ENCODE measurements at regions not wholly inside any gene's neighbourhood (a gene's known extent, or its start where the extent isn't known, plus 50 kb on each side); places are given as distances from the start of the nearest gene placed in this dataset.
A peak's percentile ranks its signal among the peaks of the same experiment; 100 is the strongest.

DNA sequence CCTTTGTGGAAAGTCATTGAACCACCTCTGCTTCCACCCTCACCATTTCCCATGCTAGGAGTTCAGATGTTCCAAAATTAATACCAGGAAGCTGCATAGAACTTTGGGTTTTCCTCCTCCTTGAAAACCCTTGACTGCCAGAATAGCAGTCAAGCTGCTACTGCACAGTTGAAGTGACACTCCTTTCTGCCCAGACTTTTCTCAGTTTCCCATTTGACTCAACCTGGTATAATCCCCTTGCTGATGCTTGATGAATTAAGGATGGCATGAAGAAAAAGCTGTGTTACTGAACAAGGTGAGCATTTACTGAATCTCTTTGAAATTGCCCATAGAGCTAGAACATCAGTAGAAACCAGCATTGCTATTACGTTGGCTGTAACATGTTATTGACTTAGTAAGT lies 286.0 kb downstream of the EDEM1 start:
- H2AFZ ChIP-seq (ENCODE audit: low read length) = no peak overlapping the region
- H3K4me3 ChIP-seq (ENCODE audit: low read depth, low read length, poor library complexity, severe bottlenecking) = no peak overlapping the region
- POLR2A ChIA-PET = interaction anchor here (1.7 kb wide), 1 partner anchor 9 kb away, joined by 4 read pairs; no protein-coding TSS in a partner anchor
- H3K36me3 ChIP-seq (ENCODE audit: insufficient read depth, low read length) = no peaks in the 10 kb centered on the region
- H3K79me2 ChIP-seq (ENCODE audit: insufficient read depth, low read depth, low read length) = no peaks in the 10 kb centered on the region
- H3K27ac ChIP-seq (ENCODE audit: low read depth, low read length, poor library complexity, severe bottlenecking) = no peak overlapping the region
- CTCF ChIA-PET (ENCODE audit: unreplicated experiment) = no interaction called here
- H3K4me1 ChIP-seq (ENCODE audit: insufficient read depth, low read length, poor library complexity, severe bottlenecking) = no peaks in the 10 kb centered on the region
- DNase-seq (ENCODE audit: low spot score) = no peak
- no peaks in the 10 kb centered on the region for H3K9me2 ChIP-seq (ENCODE audit: insufficient read depth, low read length)
- intact Hi-C loops (cut with micrococcal nuclease; ENCODE audit: unreplicated experiment) = no loop called here
- no TSS peak for BruUV-seq (replicated peaks)
- no peaks in the 10 kb centered on the region for H3K9me3 ChIP-seq (ENCODE audit: low read length)
- H3K4me2 ChIP-seq (ENCODE audit: low read length) = no peak overlapping the region
- H4K20me1 ChIP-seq (ENCODE audit: insufficient read depth, low read length) = no peaks in the 10 kb centered on the region
- TF ChIP-seq, protein P1, sequence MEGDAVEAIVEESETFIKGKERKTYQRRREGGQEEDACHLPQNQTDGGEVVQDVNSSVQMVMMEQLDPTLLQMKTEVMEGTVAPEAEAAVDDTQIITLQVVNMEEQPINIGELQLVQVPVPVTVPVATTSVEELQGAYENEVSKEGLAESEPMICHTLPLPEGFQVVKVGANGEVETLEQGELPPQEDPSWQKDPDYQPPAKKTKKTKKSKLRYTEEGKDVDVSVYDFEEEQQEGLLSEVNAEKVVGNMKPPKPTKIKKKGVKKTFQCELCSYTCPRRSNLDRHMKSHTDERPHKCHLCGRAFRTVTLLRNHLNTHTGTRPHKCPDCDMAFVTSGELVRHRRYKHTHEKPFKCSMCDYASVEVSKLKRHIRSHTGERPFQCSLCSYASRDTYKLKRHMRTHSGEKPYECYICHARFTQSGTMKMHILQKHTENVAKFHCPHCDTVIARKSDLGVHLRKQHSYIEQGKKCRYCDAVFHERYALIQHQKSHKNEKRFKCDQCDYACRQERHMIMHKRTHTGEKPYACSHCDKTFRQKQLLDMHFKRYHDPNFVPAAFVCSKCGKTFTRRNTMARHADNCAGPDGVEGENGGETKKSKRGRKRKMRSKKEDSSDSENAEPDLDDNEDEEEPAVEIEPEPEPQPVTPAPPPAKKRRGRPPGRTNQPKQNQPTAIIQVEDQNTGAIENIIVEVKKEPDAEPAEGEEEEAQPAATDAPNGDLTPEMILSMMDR (conservative IDR thresholded peaks at IDR 0.05; ENCODE audit: low read length) = no peak
- no peak for TF ChIP-seq EZH2phosphoT487 (IDR thresholded peaks at IDR 0.05; ENCODE audit: borderline replicate concordance, low read depth, low read length)

DNA sequence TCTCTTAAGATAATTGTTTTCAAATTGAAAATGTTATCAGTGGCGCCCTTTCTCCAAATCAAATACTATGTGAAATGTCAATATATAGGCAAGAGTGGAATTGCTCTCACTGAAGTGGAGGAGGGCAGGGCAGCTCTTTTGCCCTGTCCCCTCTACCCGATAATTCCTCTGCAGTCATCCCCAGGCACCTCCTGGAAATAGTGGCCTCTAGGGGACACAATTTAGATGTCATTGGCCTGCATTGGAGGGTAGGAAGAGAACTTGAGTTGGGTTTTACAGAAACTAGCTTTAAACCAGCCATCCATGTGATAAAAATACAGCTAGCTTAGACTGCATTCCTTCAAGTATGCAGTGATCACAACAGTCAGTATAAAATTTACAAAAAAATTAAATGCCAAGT lies 288.9 kb downstream of the EDEM1 start:
- BruUV-seq (replicated peaks) = no TSS peak

DNA sequence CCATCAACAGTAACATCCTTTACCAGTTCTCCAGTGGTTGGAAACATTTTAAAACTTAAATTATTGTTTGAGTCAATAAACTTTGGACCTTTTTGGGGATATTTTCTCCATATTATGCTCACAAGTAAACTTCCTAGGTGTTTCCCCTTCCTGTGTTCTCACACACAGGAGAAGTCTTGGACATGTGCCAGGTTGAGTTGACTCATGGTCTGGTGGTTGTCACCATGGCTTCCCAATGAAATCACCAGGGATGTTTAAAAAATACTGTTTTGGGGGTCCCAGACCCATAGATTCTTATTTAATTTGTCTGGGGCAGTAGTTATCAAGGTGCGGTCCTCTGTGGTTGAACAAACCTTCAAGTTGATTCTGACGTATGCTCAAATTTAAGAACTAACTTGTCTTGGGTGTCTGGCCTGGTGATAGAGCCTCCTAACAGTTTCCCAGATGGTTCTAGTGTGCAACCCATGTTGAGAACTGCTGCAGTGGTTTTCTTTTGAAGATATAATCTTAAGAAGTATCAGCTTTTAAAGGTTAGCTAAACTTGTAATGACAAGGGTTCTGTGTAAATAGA lies 291.8 kb downstream of the EDEM1 start:
- no peak for DNase-seq (ENCODE audit: low spot score)

More for the DNA sequence above, 288.9 kb downstream of the EDEM1 start:
- CTCF ChIA-PET (ENCODE audit: unreplicated experiment) = no interaction called here
- Histone ChIP-seq H3K9me2 (ENCODE audit: insufficient read depth, low read length) (no peaks in the 10 kb centered on the region), H3K4me1 (ENCODE audit: insufficient read depth, low read length, poor library complexity, severe bottlenecking) (no peaks in the 10 kb centered on the region), H3K9me3 (ENCODE audit: low read length) (no peaks in the 10 kb centered on the region), H3K27ac (ENCODE audit: low read depth, low read length, poor library complexity, severe bottlenecking) (no peak overlapping the region), H3K4me2 (ENCODE audit: low read length) (no peak overlapping the region), H3K4me3 (ENCODE audit: low read depth, low read length, poor library complexity, severe bottlenecking) (no peak overlapping the region), H3K79me2 (ENCODE audit: insufficient read depth, low read depth, low read length) (no peaks in the 10 kb centered on the region), H4K20me1 (ENCODE audit: insufficient read depth, low read length) (no peaks in the 10 kb centered on the region), H3K36me3 (ENCODE audit: insufficient read depth, low read length) (no peaks in the 10 kb centered on the region), H2AFZ (ENCODE audit: low read length) (no peak overlapping the region)
- POLR2A ChIA-PET = no interaction called here
- TF ChIP-seq EZH2phosphoT487 (IDR thresholded peaks at IDR 0.05; ENCODE audit: borderline replicate concordance, low read depth, low read length) = no peak
- TF ChIP-seq, protein P1 (conservative IDR thresholded peaks at IDR 0.05; ENCODE audit: low read length) = peak; percentile 26; the same call in 1 of the 2 replicates
- intact Hi-C loops (cut with micrococcal nuclease; ENCODE audit: unreplicated experiment) = no loop called here
- DNase-seq (ENCODE audit: low spot score) = no peak

More for the DNA sequence above, 291.8 kb downstream of the EDEM1 start:
- H3K9me2 ChIP-seq (ENCODE audit: insufficient read depth, low read length) = no peaks in the 10 kb centered on the region
- no peaks in the 10 kb centered on the region for H3K36me3 ChIP-seq (ENCODE audit: insufficient read depth, low read length)
- H3K4me3 ChIP-seq (ENCODE audit: low read depth, low read length, poor library complexity, severe bottlenecking) = no peak overlapping the region
- H3K4me2 ChIP-seq (ENCODE audit: low read length) = no peak overlapping the region
- no TSS peak for BruUV-seq (replicated peaks)
- no peaks in the 10 kb centered on the region for H4K20me1 ChIP-seq (ENCODE audit: insufficient read depth, low read length)
- no peak overlapping the region for H3K27ac ChIP-seq (ENCODE audit: low read depth, low read length, poor library complexity, severe bottlenecking)
- TF ChIP-seq, protein P1 (conservative IDR thresholded peaks at IDR 0.05; ENCODE audit: low read length) = no peak
- TF ChIP-seq EZH2phosphoT487 (IDR thresholded peaks at IDR 0.05; ENCODE audit: borderline replicate concordance, low read depth, low read length) = no peak
- no peaks in the 10 kb centered on the region for H3K79me2 ChIP-seq (ENCODE audit: insufficient read depth, low read depth, low read length)
- CTCF ChIA-PET (ENCODE audit: unreplicated experiment) = no interaction called here
- intact Hi-C loops (cut with micrococcal nuclease; ENCODE audit: unreplicated experiment) = no loop called here
- H3K4me1 ChIP-seq (ENCODE audit: insufficient read depth, low read length, poor library complexity, severe bottlenecking) = no peaks in the 10 kb centered on the region
- POLR2A ChIA-PET = no interaction called here
- no peaks in the 10 kb centered on the region for H3K9me3 ChIP-seq (ENCODE audit: low read length)
- no peak overlapping the region for H2AFZ ChIP-seq (ENCODE audit: low read length)

Measured in OCI-LY7 (cell line).